ENCODE measurements at regions not wholly inside any gene's neighbourhood (a gene's known extent, or its start where the extent isn't known, plus 50 kb on each side); places are given as distances from the start of the nearest gene placed in this dataset.

DNA sequence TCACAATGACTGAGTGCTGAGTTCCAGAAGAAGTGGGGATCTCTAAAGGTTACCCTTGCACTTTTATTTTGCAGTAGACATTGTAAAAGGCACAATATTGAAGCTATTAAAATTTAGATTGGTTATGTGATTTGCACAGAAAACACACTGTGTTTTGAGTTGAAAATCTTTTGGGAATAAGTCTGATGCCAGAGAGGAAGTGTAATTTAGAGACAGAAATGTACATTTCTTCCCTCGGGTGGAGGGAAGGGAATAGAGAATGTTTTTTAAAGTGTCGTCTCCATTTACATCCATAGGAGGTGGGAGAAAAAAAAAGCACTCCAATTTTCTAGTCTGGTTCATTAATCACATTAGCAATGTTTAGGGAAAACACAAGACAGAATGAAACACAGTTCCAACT is 465.8 kb downstream of the OLFM4 start:
- Histone ChIP-seq H3K36me3 (ENCODE audit: insufficient read depth) (no peaks in the 10 kb centered on the region), H3K27ac (ENCODE audit: low read depth) (no peak overlapping the region), H3K4me3 (ENCODE audit: low read depth, low read length) (no peak overlapping the region), H3K4me1 (ENCODE audit: insufficient read depth) (no peaks in the 10 kb centered on the region)
- no peak for DNase-seq (ENCODE audit: extremely low spot score)
- WGBS = 69% methylated on average over 2 of the region's 2 CpGs

DNA sequence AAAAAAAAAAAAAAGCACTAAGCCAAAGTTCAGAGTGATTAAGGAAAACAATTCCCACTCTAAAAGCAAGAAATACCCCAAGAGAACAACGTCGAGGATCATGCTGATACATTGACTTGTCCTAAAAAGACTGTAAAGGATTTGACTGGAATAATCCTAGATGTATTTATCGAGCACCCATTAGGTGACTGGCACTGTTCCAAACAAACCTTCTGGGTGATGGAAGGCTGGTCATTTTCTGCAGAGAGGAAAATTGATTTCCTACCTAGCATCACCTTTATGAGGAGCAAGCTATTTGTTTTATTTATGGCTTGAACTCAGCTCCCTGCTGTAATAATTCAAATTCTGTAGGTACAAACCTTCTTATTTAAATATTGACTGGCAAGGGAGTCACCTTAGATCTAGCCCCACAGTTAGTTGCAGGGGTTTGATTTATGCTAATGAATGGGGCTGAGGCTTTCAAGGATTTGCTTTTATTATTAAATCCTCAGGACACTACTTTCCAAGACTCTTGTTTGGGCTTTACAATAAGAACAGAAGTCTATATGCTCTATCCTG is 471.0 kb downstream of the OLFM4 start:
- Histone ChIP-seq H3K4me1 (ENCODE audit: insufficient read depth) (no peaks in the 10 kb centered on the region), H3K36me3 (ENCODE audit: insufficient read depth) (no peaks in the 10 kb centered on the region), H3K27ac (ENCODE audit: low read depth) (no peak overlapping the region), H3K4me3 (ENCODE audit: low read depth, low read length) (no peak overlapping the region)
- no peak for DNase-seq (ENCODE audit: extremely low spot score)
- WGBS = 69% methylated on average over 3 of the region's 3 CpGs

DNA sequence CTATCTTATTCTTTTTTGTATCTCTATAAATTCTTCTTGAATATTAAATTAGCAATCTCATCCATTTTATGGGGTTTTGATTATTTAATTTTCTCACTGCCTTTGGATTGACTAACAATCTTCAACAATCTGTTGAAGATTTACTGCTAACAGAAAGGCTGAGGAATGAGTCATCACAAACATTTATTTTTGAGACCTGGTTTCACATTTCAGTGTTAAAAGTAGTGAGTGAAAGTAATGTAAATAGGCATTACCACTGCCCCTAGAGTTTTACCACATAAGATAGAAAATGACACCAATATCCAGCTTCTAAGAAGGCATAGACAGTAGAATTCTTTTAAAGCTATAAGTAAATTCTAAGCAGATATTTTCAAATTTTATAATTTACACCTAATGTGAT is 472.8 kb downstream of the OLFM4 start:
- no peak for DNase-seq (ENCODE audit: extremely low spot score)
- no peaks in the 10 kb centered on the region for H3K36me3 ChIP-seq (ENCODE audit: insufficient read depth)
- no peak overlapping the region for H3K4me3 ChIP-seq (ENCODE audit: low read depth, low read length)
- H3K27ac ChIP-seq (ENCODE audit: low read depth) = no peak overlapping the region
- H3K4me1 ChIP-seq (ENCODE audit: insufficient read depth) = no peaks in the 10 kb centered on the region

DNA sequence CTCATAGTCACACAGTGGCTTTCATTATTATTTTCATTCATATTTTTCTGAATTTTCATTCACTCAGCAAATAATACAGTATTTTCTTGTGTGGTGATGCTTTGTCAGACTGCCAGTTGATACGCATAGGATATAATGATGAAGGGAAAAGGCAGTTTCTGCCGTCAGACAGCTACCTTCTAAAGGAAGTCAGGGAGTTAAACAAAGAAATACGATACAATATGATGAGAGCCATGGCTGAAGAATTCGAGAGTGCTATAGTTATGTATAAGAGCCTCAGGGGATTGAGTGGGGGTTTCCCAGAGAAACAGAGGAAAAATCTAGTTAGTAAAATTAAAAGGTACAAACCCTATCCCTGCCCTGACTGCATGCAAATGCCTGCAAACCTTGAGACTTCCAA is 479.1 kb downstream of the OLFM4 start:
- 56% methylated on average over 4 of the region's 4 CpGs for WGBS
- DNase-seq (ENCODE audit: extremely low spot score) = no peak
- Histone ChIP-seq H3K36me3 (ENCODE audit: insufficient read depth) (no peaks in the 10 kb centered on the region), H3K4me1 (ENCODE audit: insufficient read depth) (no peaks in the 10 kb centered on the region), H3K4me3 (ENCODE audit: low read depth, low read length) (no peak overlapping the region), H3K27ac (ENCODE audit: low read depth) (no peak overlapping the region)

DNA sequence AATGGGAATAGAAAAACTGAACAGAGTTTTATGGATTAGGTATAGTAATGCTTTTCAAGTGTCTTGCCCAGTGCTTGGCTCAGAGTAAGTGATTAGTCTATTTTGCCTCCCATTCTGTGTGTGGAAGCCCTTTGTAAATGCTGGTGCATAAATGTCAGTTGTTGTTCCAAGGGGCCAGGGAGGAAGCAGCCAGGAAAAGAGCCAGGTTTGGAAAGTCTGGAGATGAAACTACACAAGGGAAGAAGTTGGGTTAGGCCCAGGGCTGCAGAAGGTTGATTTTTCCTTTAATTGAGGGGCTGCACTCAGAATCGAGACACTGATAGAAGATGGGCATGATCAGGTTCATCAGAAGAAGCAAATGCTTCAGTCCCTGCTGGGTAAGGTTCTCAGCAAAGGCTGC is 484.0 kb downstream of the OLFM4 start:
- 50% methylated on average over 1 of the region's 1 CpG for WGBS
- H3K27ac ChIP-seq (ENCODE audit: low read depth) = no peak overlapping the region
- no peak for DNase-seq (ENCODE audit: extremely low spot score)
- H3K4me3 ChIP-seq (ENCODE audit: low read depth, low read length) = no peak overlapping the region
- H3K4me1 ChIP-seq (ENCODE audit: insufficient read depth) = no peaks in the 10 kb centered on the region
- H3K36me3 ChIP-seq (ENCODE audit: insufficient read depth) = no peaks in the 10 kb centered on the region

DNA sequence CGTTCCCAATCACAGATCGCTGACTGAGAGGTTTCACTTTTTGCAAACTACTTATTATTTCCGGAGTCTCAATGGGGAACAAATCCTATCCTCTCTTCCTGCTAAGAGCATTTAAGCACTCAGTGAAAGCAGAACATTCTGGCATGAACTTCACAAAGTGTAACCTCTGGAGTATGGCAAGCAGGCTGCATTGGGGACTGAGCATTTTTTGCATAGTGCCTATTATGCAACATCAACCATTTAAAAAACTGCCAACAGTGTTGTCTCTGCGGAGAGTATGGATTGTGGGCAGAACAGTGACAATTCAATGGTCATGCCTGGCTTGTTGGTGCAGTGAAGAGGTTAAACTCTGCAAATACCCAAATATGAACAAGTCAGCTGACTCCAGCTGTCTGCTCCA is 484.6 kb downstream of the OLFM4 start:
- Histone ChIP-seq H3K36me3 (ENCODE audit: insufficient read depth) (no peaks in the 10 kb centered on the region), H3K27ac (ENCODE audit: low read depth) (no peak overlapping the region), H3K4me1 (ENCODE audit: insufficient read depth) (no peaks in the 10 kb centered on the region), H3K4me3 (ENCODE audit: low read depth, low read length) (no peak overlapping the region)
- 61% methylated on average over 4 of the region's 4 CpGs for WGBS
- DNase-seq (ENCODE audit: extremely low spot score) = no peak

DNA sequence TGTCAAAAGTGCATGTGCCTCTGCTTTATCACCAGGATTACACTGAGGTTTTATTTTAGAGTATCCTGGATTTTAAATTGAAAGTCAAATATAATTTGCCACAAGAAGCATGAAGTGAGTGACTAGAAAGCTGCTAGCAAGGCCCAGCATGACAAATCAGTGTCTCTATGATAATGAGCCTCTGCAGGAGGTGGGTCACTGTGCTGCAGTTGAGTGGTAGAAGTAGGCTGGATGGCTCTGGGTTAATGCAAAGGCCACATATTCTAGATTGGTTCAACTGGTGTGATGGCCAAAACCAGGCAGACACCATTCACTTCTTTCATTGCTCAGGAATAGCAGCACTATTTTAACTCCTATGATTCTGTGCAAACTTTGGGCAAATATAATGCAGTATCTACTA is 491.5 kb downstream of the OLFM4 start:
- no peaks in the 10 kb centered on the region for H3K4me1 ChIP-seq (ENCODE audit: insufficient read depth)
- H3K27ac ChIP-seq (ENCODE audit: low read depth) = no peak overlapping the region
- H3K4me3 ChIP-seq (ENCODE audit: low read depth, low read length) = no peak overlapping the region
- H3K36me3 ChIP-seq (ENCODE audit: insufficient read depth) = no peaks in the 10 kb centered on the region
- no peak for DNase-seq (ENCODE audit: extremely low spot score)

DNA sequence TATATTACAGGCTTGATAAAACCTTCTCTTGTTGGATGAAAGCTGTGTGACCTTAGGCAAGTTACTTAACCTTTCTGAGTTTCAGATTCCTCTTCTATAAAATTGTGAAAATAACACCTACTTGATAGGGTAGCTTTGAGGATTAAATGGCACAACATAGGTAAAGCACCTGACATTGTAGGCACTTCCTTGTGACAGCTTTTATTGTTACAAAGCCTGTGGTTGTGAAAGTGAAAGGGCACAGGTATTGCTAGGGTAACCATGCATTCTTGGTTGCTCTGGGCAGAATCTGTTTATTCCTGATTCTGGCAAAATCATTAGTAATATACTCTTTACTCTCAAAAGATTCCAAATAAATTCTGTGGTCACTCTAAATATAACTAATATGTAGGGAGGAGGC is 493.4 kb downstream of the OLFM4 start:
- Histone ChIP-seq H3K4me3 (ENCODE audit: low read depth, low read length) (no peak overlapping the region), H3K4me1 (ENCODE audit: insufficient read depth) (no peaks in the 10 kb centered on the region), H3K27ac (ENCODE audit: low read depth) (no peak overlapping the region), H3K36me3 (ENCODE audit: insufficient read depth) (no peaks in the 10 kb centered on the region)
- DNase-seq (ENCODE audit: extremely low spot score) = no peak

DNA sequence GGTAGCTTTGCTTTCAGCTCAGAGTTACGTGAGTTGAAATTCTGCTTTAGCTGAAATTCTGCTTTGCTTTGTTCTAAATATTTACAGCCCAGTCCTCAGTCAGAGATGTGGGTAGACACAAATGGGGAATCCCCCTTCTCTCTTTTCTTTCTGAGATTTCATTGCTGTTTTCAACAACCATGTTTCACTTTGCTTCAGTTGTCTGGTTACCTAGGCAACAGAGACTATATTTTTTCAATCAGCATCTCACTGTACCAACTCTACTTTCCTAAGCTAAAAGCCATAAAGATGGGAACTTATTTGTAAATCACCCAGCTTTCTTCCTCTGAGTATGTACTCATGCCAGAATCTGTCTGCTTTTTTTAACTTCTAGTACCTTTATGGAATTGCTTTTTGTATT is 509.0 kb downstream of the OLFM4 start:
- no peak overlapping the region for H3K27ac ChIP-seq (ENCODE audit: low read depth)
- no peaks in the 10 kb centered on the region for H3K4me1 ChIP-seq (ENCODE audit: insufficient read depth)
- 62% methylated on average over 1 of the region's 1 CpG for WGBS
- H3K4me3 ChIP-seq (ENCODE audit: low read depth, low read length) = no peak overlapping the region
- no peaks in the 10 kb centered on the region for H3K36me3 ChIP-seq (ENCODE audit: insufficient read depth)
- DNase-seq (ENCODE audit: extremely low spot score) = no peak

DNA sequence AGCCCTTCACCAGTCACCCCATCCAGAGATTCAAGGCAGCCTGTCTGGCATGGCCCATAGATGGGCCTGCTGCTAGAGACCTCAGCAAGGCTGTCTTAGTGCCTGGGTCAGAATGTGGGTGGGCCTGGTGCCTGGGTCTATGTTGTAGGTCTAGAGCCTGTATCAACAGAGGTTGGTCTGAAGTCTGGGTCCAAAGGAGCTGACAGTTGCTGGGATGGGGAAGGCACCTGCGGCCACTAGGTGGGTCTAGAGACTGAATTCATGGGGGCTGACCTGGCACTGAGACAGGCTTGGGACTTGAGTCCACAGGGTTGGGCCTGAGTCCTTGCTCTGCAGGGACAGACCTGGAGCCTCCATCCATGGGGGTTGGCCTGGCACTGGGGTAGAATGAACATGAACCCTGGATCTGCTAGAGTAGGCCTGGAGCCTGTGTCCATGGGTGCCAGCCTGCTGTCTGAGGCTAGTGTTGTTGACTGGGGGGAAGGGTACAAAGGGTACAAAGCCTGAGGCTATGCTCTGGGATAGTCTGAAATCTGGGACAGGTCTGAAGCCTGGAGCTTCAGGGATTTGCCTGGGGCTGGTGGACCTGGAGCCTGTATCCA is 516.8 kb downstream of the OLFM4 start:
- 92% methylated on average over 1 of the region's 1 CpG for WGBS

DNA sequence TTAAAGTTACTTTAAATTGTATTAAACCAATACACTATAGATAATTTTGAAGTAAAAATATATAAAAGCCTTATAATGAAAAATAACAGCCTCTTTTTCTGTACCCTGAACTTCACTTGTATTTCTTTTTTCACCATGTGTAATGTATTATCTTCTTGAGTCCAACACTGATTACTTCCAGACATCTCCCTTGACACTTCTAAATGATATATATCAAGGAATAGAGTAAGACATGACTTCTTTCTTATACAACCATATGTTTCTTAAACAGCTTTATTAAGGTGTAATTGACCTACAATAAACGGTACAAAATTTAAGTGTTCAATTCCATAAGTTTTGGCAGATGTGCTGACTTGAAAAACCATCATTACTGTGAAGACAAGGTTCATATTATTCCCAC is 531.9 kb downstream of the OLFM4 start:
- Histone ChIP-seq H3K4me3 (ENCODE audit: low read depth, low read length) (no peak overlapping the region), H3K27ac (ENCODE audit: low read depth) (no peak overlapping the region), H3K36me3 (ENCODE audit: insufficient read depth) (no peaks in the 10 kb centered on the region), H3K4me1 (ENCODE audit: insufficient read depth) (no peaks in the 10 kb centered on the region)
- 26% methylated on average over 1 of the region's 1 CpG for WGBS
- no peak for DNase-seq (ENCODE audit: extremely low spot score)

More for the DNA sequence above, 516.8 kb downstream of the OLFM4 start:
- no peak for DNase-seq (ENCODE audit: extremely low spot score)
- Histone ChIP-seq H3K27ac (ENCODE audit: low read depth) (no peak overlapping the region), H3K4me3 (ENCODE audit: low read depth, low read length) (no peak overlapping the region), H3K4me1 (ENCODE audit: insufficient read depth) (no peaks in the 10 kb centered on the region), H3K36me3 (ENCODE audit: insufficient read depth) (no peaks in the 10 kb centered on the region)

DNA sequence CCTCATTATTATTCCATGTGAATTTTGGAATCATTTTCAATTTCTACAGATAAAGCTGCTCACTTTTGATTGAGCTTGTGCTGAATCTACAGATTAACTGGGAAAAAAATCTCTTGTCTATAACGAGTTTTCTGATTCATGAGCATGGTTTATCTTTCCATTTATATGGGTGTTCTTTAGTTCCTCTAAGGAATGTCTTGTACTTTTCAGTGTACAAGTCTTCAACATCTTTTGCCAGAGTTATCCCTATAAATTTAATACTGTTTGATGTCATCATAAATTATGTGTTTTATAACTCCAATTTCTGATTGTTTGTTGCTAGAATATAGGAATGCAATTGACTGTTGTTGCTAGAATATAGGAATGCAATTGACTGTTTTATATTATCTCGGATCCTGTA is 533.8 kb downstream of the OLFM4 start:
- DNase-seq (ENCODE audit: extremely low spot score) = no peak
- Histone ChIP-seq H3K36me3 (ENCODE audit: insufficient read depth) (no peaks in the 10 kb centered on the region), H3K27ac (ENCODE audit: low read depth) (no peak overlapping the region), H3K4me1 (ENCODE audit: insufficient read depth) (no peaks in the 10 kb centered on the region), H3K4me3 (ENCODE audit: low read depth, low read length) (no peak overlapping the region)
- 70% methylated on average over 2 of the region's 2 CpGs for WGBS

DNA sequence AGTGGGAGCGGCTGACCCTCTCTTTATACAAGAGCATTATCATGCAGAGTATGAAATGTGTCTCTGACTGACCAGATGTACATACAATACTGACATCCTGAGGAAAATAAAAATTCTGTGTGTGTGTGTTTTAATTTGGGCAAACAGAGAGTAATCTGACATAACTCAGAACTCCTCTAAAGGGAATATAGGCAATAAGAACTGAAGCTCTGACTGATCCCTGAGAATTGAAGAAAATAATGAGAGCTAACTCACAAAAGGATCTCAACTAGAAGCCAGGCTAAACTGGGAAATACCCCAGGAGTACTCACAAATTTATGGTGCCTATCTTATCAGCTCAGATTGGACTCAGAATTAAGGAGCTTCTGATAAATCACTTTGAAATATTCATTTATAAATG is 539.9 kb downstream of the OLFM4 start:
- WGBS = 60% methylated on average over 1 of the region's 1 CpG
- Histone ChIP-seq H3K4me3 (ENCODE audit: low read depth, low read length) (no peak overlapping the region), H3K36me3 (ENCODE audit: insufficient read depth) (no peaks in the 10 kb centered on the region), H3K4me1 (ENCODE audit: insufficient read depth) (no peaks in the 10 kb centered on the region), H3K27ac (ENCODE audit: low read depth) (no peak overlapping the region)
- DNase-seq (ENCODE audit: extremely low spot score) = peak; percentile 31

DNA sequence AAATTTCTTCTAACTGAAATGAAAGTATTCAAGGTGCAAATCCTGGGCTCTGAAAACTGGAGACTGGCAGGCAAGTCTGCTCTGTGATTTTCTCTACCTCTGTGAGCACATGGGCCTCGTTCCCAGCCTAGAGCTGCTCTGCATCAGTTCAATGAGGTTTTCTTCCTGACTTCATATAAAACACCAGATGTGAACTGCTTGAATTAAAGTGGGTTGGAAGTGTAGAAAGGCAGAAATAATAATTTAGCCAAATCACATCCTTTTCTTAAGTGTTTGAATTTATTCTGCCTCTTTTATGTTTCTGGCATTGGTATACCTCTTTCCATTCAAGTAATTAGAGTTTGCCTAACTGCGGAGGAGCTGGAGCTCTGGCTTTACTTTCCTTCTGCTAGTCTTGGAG is 540.8 kb downstream of the OLFM4 start:
- 38% methylated on average over 2 of the region's 2 CpGs for WGBS
- Histone ChIP-seq H3K4me3 (ENCODE audit: low read depth, low read length) (no peak overlapping the region), H3K36me3 (ENCODE audit: insufficient read depth) (no peaks in the 10 kb centered on the region), H3K4me1 (ENCODE audit: insufficient read depth) (no peaks in the 10 kb centered on the region), H3K27ac (ENCODE audit: low read depth) (no peak overlapping the region)
- DNase-seq (ENCODE audit: extremely low spot score) = no peak

DNA sequence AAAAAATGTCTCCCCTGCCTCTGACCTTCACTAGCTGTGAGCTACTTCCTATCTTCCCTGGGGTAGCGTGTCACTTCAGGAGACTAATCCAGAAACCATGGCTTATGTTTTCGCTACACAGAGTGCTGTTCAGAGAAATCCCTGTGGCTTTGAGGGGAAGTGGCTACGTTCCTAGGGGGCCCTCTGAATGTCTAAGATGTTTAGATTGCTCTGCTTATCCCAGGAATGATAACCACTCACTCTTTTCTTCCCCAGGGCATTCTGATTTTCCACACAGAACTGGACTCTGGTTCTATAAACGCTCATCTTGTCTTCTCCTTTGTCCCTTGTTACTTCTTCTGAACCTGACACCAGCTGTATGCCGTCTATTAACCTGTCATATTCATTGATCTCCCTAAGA is 572.5 kb downstream of the OLFM4 start:
- no peak overlapping the region for H3K27ac ChIP-seq (ENCODE audit: low read depth)
- DNase-seq (ENCODE audit: extremely low spot score) = no peak
- no peaks in the 10 kb centered on the region for H3K4me1 ChIP-seq (ENCODE audit: insufficient read depth)
- H3K36me3 ChIP-seq (ENCODE audit: insufficient read depth) = no peaks in the 10 kb centered on the region
- no peak overlapping the region for H3K4me3 ChIP-seq (ENCODE audit: low read depth, low read length)
- WGBS = 31% methylated on average over 5 of the region's 5 CpGs
